GM21423 (cell line): ENCODE measurements at regions not wholly inside any gene's neighbourhood (a gene's known extent, or its start where the extent isn't known, plus 50 kb on each side); places are given as distances from the start of the nearest gene placed in this dataset.
"Not testable (repeated sequence)": the region's sequence is repeated elsewhere in the genome, so short reads cannot be mapped to it uniquely, and the experiment has no call there.

Source experiments
- ATAC-seq: cut with Tn5 transposase; IDR thresholded peaks from one replicate; pipeline ENCODE4 v1.9.1; 2021; ENCODE audit warnings: mild to moderate bottlenecking, moderate library complexity; ENCODE audit not compliant: unreplicated experiment

GRCh38 chr5:13356226-13356625 lies 588.3 kb downstream of the DNAH5 start:
- ATAC-seq: no peak

- no peak for ATAC-seq
Measured at GRCh38 chr5:13354611-13355010, 589.9 kb downstream of the DNAH5 start.

GRCh38 chr5:13350767-13351166 lies 593.7 kb downstream of the DNAH5 start:
- ATAC-seq: no peak

GRCh38 chr5:13348568-13348967 lies 595.9 kb downstream of the DNAH5 start:
- no peak for ATAC-seq

GRCh38 chr5:13346401-13346800 lies 598.1 kb downstream of the DNAH5 start:
- ATAC-seq: no peak

GRCh38 chr5:13339093-13339492 lies 605.4 kb downstream of the DNAH5 start:
- no peak for ATAC-seq

- not testable (repeated sequence) for ATAC-seq
Measured at GRCh38 chr5:13335026-13335425, 609.5 kb downstream of the DNAH5 start.

- no peak for ATAC-seq
Measured at GRCh38 chr5:13331585-13331984, 612.9 kb downstream of the DNAH5 start.

- no peak for ATAC-seq
Measured at GRCh38 chr5:13328316-13328715, 616.2 kb downstream of the DNAH5 start.

GRCh38 chr5:13325765-13326164 lies 618.7 kb downstream of the DNAH5 start:
- no peak for ATAC-seq

GRCh38 chr5:13322769-13323168 lies 621.7 kb downstream of the DNAH5 start:
- no peak for ATAC-seq

- ATAC-seq: no peak
Measured at GRCh38 chr5:13317654-13318053, 626.8 kb downstream of the DNAH5 start.

GRCh38 chr5:13316176-13316575 lies 628.3 kb downstream of the DNAH5 start:
- ATAC-seq: no peak

- ATAC-seq: no peak
Measured at GRCh38 chr5:13307480-13307879, 637.0 kb downstream of the DNAH5 start.

GRCh38 chr5:13303445-13303844 lies 641.0 kb downstream of the DNAH5 start:
- ATAC-seq: no peak

- ATAC-seq: no peak
Measured at GRCh38 chr5:13278811-13279210, 665.7 kb downstream of the DNAH5 start.

GRCh38 chr5:13278148-13278547 lies 666.3 kb downstream of the DNAH5 start:
- ATAC-seq: no peak

- no peak for ATAC-seq
Measured at GRCh38 chr5:13276156-13276555, 668.3 kb downstream of the DNAH5 start.

GRCh38 chr5:13263701-13264100 lies 680.8 kb downstream of the DNAH5 start:
- no peak for ATAC-seq

- ATAC-seq: no peak
Measured at GRCh38 chr5:13253111-13253510, 691.4 kb downstream of the DNAH5 start.

GRCh38 chr5:13252699-13253098 lies 691.8 kb downstream of the DNAH5 start:
- no peak for ATAC-seq

GRCh38 chr5:13251623-13252376 lies 692.7 kb downstream of the DNAH5 start:
- no peak for ATAC-seq
